NCI-H1436 (cell line): ENCODE measurements at regions not wholly inside any gene's neighbourhood (a gene's known extent, or its start where the extent isn't known, plus 50 kb on each side); places are given as distances from the start of the nearest gene placed in this dataset.
"Not testable (repeated sequence)": the region's sequence is repeated elsewhere in the genome, so short reads cannot be mapped to it uniquely, and the experiment has no call there.

Experiments used
- DNase-seq: peaks from one replicate; lab custom pipeline; 2025; lab: John Stamatoyannopoulos, UW

- no peak for DNase-seq
Observed at GRCh38 chr1:71345491-71345890, 264.7 kb upstream of the ZRANB2 start.

- no peak for DNase-seq
Observed at GRCh38 chr1:71343686-71344416, 263.0 kb upstream of the ZRANB2 start.

GRCh38 chr1:71339238-71339637, 258.4 kb upstream of the ZRANB2 start:
- DNase-seq, result no peak

- DNase-seq, result no peak
Observed at GRCh38 chr1:71330991-71331390, 250.2 kb upstream of the ZRANB2 start.

- DNase-seq, result no peak
Observed at GRCh38 chr1:71324671-71325267, 243.9 kb upstream of the ZRANB2 start.

- DNase-seq, result no peak
Observed at GRCh38 chr1:71312545-71312944, 231.7 kb upstream of the ZRANB2 start.

GRCh38 chr1:71311376-71311775, 230.5 kb upstream of the ZRANB2 start:
- no peak for DNase-seq

GRCh38 chr1:71307451-71307850, 226.6 kb upstream of the ZRANB2 start:
- no peak for DNase-seq

- DNase-seq, result no peak
Observed at GRCh38 chr1:71304125-71304524, 223.3 kb upstream of the ZRANB2 start.

- DNase-seq, result no peak
Observed at GRCh38 chr1:71303617-71304041, 222.8 kb upstream of the ZRANB2 start.

GRCh38 chr1:71298633-71299032, 217.8 kb upstream of the ZRANB2 start:
- no peak for DNase-seq

GRCh38 chr1:71296551-71297134, 215.8 kb upstream of the ZRANB2 start:
- DNase-seq, result no peak

GRCh38 chr1:71295350-71295749, 214.5 kb upstream of the ZRANB2 start:
- no peak for DNase-seq

- DNase-seq, result no peak
Observed at GRCh38 chr1:71294178-71294577, 213.3 kb upstream of the ZRANB2 start.

- no peak for DNase-seq
Observed at GRCh38 chr1:71292203-71292602, 211.4 kb upstream of the ZRANB2 start.

- DNase-seq, result not testable (repeated sequence)
Observed at GRCh38 chr1:71290506-71291237, 209.8 kb upstream of the ZRANB2 start.

- no peak for DNase-seq
Observed at GRCh38 chr1:71285529-71285928, 204.7 kb upstream of the ZRANB2 start.

GRCh38 chr1:71276466-71276865, 195.6 kb upstream of the ZRANB2 start:
- DNase-seq, result no peak

GRCh38 chr1:71273334-71273733, 192.5 kb upstream of the ZRANB2 start:
- no peak for DNase-seq

- DNase-seq, result peak; percentile 29
Observed at GRCh38 chr1:71270394-71270915, 189.6 kb upstream of the ZRANB2 start.

GRCh38 chr1:71269818-71270217, 189.0 kb upstream of the ZRANB2 start:
- no peak for DNase-seq

GRCh38 chr1:71269179-71269578, 188.3 kb upstream of the ZRANB2 start:
- no peak for DNase-seq

GRCh38 chr1:71267220-71267619, 186.4 kb upstream of the ZRANB2 start:
- DNase-seq, result no peak
